ENCODE measurements at regions not wholly inside any gene's neighbourhood (a gene's known extent, or its start where the extent isn't known, plus 50 kb on each side); places are given as distances from the start of the nearest gene placed in this dataset.

DNA sequence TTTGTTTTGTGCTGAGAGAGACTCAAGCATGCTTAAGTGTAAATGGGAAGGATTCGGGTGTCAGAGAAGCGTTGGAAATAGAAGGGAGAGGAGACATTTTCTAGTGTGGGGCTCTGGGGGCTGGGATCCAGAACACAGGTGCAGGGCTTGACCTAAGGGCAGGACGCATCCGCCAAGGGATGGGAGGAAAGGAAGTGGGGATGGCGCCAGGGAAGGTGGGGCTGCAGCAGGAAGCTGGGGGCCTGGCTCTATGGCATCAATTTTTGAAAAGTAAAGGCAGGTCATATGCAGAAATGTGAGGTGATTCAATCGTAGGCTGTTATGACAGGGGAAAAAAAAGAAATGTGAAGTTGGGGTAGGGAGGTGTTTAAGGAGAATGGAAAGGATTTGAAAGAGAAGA lies 143.2 kb upstream of the SERTAD2 start:
- TF ChIP-seq, protein P1, sequence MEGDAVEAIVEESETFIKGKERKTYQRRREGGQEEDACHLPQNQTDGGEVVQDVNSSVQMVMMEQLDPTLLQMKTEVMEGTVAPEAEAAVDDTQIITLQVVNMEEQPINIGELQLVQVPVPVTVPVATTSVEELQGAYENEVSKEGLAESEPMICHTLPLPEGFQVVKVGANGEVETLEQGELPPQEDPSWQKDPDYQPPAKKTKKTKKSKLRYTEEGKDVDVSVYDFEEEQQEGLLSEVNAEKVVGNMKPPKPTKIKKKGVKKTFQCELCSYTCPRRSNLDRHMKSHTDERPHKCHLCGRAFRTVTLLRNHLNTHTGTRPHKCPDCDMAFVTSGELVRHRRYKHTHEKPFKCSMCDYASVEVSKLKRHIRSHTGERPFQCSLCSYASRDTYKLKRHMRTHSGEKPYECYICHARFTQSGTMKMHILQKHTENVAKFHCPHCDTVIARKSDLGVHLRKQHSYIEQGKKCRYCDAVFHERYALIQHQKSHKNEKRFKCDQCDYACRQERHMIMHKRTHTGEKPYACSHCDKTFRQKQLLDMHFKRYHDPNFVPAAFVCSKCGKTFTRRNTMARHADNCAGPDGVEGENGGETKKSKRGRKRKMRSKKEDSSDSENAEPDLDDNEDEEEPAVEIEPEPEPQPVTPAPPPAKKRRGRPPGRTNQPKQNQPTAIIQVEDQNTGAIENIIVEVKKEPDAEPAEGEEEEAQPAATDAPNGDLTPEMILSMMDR (IDR thresholded peaks at IDR 0.05; ENCODE audit: unreplicated experiment) = no peak
- DNase-seq (ENCODE audit: low spot score, unreplicated experiment) = no peak
- no peaks in the 10 kb centered on the region for H3K9me3 Mint-ChIP-seq (ENCODE audit: low read depth)
- H3K27ac Mint-ChIP-seq = no peak overlapping the region
- no peak overlapping the region for H3K4me3 Mint-ChIP-seq (ENCODE audit: low read depth)
- no peaks in the 10 kb centered on the region for H3K36me3 Mint-ChIP-seq (ENCODE audit: insufficient read depth)
- H3K27me3 Mint-ChIP-seq = peaks cover 2% of the 10 kb centered on the region
- H3K4me1 Mint-ChIP-seq (ENCODE audit: low read depth) = no peaks in the 10 kb centered on the region

DNA sequence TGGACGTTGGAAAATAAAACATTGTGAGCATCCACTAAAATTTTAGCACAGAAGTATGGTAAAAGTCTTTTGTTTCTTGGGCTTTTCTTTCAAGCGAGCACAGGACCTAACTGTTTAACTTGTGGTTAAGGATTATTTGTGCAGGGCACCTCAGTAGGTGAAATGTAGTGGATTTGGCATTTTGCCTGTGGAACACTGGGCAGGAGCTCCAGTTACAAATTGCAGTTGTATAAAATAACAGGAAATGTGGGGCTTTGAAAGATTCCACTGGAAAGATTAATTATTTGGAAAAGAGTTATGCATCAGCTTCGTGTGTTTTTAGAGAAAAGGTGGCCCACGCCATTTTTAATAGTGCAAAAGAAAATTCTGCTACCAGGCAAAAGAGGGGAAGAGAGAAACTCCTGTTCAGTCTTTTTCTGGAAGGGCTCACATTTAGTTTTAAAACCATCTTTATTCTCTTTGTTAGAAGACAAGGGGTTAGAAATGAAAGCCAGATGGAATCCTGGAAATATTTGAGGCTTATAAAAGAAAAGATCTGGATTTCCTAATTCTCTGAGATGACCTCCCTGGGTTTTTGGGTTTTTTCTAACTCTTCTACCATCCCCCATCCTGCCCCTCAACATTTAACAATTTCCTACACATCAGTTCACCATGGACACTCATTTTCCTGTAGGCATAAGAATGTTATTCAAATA lies 144.3 kb upstream of the SERTAD2 start:
- peaks cover 2% of the 10 kb centered on the region for H3K27me3 Mint-ChIP-seq
- no peaks in the 10 kb centered on the region for H3K9me3 Mint-ChIP-seq (ENCODE audit: low read depth)
- TF ChIP-seq, protein P1 (IDR thresholded peaks at IDR 0.05; ENCODE audit: unreplicated experiment) = no peak
- no peak for DNase-seq (ENCODE audit: low spot score, unreplicated experiment)
- no peak overlapping the region for H3K4me3 Mint-ChIP-seq (ENCODE audit: low read depth)
- no peak overlapping the region for H3K27ac Mint-ChIP-seq
- H3K36me3 Mint-ChIP-seq (ENCODE audit: insufficient read depth) = no peaks in the 10 kb centered on the region
- H3K4me1 Mint-ChIP-seq (ENCODE audit: low read depth) = no peaks in the 10 kb centered on the region

DNA sequence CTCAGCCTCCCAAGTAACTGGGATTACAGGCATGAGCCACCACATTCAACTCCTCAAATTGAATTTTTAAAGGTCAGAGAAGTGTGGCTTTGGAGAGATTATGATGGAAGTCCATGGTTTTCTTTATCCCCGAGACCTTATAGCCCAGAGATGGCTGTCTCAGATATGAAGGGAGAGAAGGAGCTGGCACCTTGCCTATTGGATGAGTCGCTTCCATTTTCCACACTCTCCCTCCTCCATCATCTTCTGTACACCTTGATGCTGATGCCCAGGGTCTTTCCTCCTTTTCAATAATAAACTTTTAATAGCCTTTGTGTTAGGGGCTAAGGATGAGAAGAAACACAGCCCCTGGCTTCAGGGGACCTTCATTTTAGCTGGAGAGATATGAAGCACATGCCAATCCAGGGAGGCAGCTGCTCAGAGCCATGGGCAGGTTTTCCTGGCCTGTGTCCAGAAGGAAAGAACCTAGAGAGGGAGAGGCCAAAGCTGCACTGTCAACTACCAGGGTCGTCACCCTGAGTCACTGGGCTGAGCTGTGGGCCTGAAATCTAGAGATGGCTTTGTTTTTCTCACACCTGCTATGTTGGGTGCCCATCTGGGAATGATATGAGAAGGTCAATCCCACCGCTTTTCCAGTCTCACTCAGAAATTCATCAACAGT lies 146.0 kb upstream of the SERTAD2 start:
- no peaks in the 10 kb centered on the region for H3K9me3 Mint-ChIP-seq (ENCODE audit: low read depth)
- no peaks in the 10 kb centered on the region for H3K4me1 Mint-ChIP-seq (ENCODE audit: low read depth)

DNA sequence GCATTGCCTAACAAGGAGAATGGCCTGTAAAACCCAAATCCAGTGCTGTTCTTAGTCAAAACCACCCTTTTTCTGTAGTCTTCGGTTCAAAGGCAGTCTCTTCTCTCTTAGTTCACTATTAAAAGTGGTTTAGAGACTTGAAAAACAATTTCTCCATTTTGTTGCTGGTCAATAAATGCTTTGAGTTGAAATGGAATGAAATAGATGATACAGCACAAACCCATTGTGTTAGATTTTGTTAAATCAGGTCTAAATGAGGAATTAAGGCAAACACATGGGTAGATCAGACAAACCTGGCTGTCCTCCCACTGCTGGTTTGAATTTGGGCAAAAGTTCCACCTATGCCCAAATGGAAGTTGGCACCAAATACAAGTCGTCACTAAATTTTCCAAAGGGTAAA lies 150.1 kb upstream of the SERTAD2 start:
- Mint-ChIP-seq H3K27me3 (peaks cover 21% of the 10 kb centered on the region), H3K36me3 (ENCODE audit: insufficient read depth) (no peaks in the 10 kb centered on the region), H3K4me3 (ENCODE audit: low read depth) (no peak overlapping the region), H3K27ac (no peak overlapping the region), H3K9me3 (ENCODE audit: low read depth) (no peaks in the 10 kb centered on the region), H3K4me1 (ENCODE audit: low read depth) (no peaks in the 10 kb centered on the region)
- TF ChIP-seq, protein P1 (IDR thresholded peaks at IDR 0.05; ENCODE audit: unreplicated experiment) = no peak
- no peak for DNase-seq (ENCODE audit: low spot score, unreplicated experiment)

More for the DNA sequence above, 146.0 kb upstream of the SERTAD2 start:
- Mint-ChIP-seq H3K36me3 (ENCODE audit: insufficient read depth) (no peaks in the 10 kb centered on the region), H3K27ac (no peak overlapping the region), H3K27me3 (peaks cover 2% of the 10 kb centered on the region), H3K4me3 (ENCODE audit: low read depth) (no peak overlapping the region)
- TF ChIP-seq, protein P1 (IDR thresholded peaks at IDR 0.05; ENCODE audit: unreplicated experiment) = no peak
- DNase-seq (ENCODE audit: low spot score, unreplicated experiment) = no peak

DNA sequence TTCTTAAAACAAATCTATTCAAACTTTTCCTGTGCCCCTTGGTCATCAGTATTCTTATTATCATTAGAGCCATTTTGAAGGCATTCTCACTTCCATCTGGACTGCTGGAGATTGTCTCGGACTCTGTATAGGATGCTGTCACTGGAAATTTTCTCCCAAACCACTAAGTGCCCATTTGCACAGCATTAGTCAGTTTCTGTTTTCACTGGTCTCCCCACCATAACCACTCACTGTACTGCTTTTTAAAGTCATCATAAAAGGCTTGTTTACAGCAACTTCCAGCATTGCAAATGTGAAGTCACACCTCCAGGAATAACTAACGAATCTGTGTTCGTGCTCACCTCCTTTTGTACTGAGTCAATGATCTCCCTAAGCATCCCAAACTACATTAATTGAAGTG lies 150.9 kb upstream of the SERTAD2 start:
- no peak overlapping the region for H3K27ac Mint-ChIP-seq
- H3K27me3 Mint-ChIP-seq = peaks cover 21% of the 10 kb centered on the region
- H3K9me3 Mint-ChIP-seq (ENCODE audit: low read depth) = no peaks in the 10 kb centered on the region
- TF ChIP-seq, protein P1 (IDR thresholded peaks at IDR 0.05; ENCODE audit: unreplicated experiment) = no peak
- H3K36me3 Mint-ChIP-seq (ENCODE audit: insufficient read depth) = no peaks in the 10 kb centered on the region
- DNase-seq (ENCODE audit: low spot score, unreplicated experiment) = no peak
- no peaks in the 10 kb centered on the region for H3K4me1 Mint-ChIP-seq (ENCODE audit: low read depth)
- no peak overlapping the region for H3K4me3 Mint-ChIP-seq (ENCODE audit: low read depth)
